ENCODE measurements at regions not wholly inside any gene's neighbourhood (a gene's known extent, or its start where the extent isn't known, plus 50 kb on each side); places are given as distances from the start of the nearest gene placed in this dataset.
A peak's percentile ranks its signal among the peaks of the same experiment; 100 is the strongest.

DNA sequence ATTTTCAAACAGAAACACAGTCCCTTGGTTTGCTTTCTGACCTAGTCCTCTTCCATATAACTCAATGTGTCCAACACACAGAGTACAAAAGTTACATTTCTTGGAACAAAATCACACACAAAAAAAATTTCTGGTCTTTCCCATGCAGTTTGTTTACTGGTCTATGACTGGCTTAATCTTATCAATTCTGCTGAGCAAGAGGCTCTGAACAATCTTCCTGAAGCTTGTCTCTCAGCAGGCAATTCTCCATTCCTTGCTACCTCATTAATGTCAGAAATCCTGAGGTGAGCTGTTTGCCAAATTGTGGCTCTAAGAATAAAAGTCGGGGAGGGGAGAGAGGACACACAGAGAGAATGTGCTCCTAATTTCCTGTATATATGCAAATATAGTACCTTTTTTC is 423.6 kb downstream of the HLX start:
- TF ChIP-seq EZH2phosphoT487 (IDR thresholded peaks at IDR 0.05; ENCODE audit: insufficient read depth, low read depth), result no peak
- TF ChIP-seq EZH2 (IDR thresholded peaks at IDR 0.05; ENCODE audit: insufficient read depth, poor library complexity, severe bottlenecking), result no peak
- Histone ChIP-seq H3K36me3 (ENCODE audit: low read depth) (no peaks in the 10 kb centered on the region), H3K9me2 (ENCODE audit: insufficient read depth) (no peaks in the 10 kb centered on the region), H3K9ac (no peak overlapping the region), H3K4me3 (no peak overlapping the region), H3K27ac (no peak overlapping the region), H3K27me3 (replicated peaks; ENCODE audit: insufficient read depth) (no peaks in the 10 kb centered on the region), H3K9me3 (ENCODE audit: low read depth) (no peaks in the 10 kb centered on the region), H2AFZ (no peak overlapping the region), H3K4me1 (ENCODE audit: insufficient read depth) (no peaks in the 10 kb centered on the region), H3F3A (ENCODE audit: insufficient read depth) (no peaks in the 10 kb centered on the region), H3K79me2 (ENCODE audit: insufficient read depth) (no peaks in the 10 kb centered on the region), H3K4me2 (ENCODE audit: unreplicated experiment) (no peak overlapping the region), H4K20me1 (ENCODE audit: insufficient read depth) (no peaks in the 10 kb centered on the region)
- in situ Hi-C loops (cut with MboI), result no loop called here
- WGBS, 2 experiments (ENCODE audit: low coverage in 1 of 2, low lambda C conversion rate in 2 of 2, missing lambda C conversion rate in 2 of 2), result 31 to 52% methylated on average over 1 of the region's 1 CpG
- no peak for DNase-seq

DNA sequence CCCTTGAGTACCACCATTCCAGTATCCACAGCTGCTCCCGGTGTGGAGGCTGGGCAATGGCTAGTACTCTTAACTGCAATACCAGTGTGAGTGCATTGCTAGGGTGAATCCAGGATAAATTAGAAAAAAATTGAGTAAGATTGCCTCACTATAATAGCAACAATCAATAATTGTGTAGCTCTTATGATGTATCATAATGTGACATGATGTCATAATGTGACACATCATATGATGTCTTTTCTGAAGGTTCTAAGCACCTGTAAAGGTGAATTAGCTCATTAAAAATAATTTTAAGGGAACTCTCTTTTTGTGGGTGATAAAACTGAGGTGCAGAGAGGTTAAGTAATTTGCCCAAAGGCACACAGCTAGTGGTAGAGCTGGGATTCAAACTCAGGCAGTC is 424.4 kb downstream of the HLX start:
- Histone ChIP-seq H2AFZ (no peak overlapping the region), H3K9me2 (ENCODE audit: insufficient read depth) (no peaks in the 10 kb centered on the region), H3K27me3 (replicated peaks; ENCODE audit: insufficient read depth) (no peaks in the 10 kb centered on the region), H4K20me1 (ENCODE audit: insufficient read depth) (no peaks in the 10 kb centered on the region), H3K9me3 (ENCODE audit: low read depth) (no peaks in the 10 kb centered on the region), H3F3A (ENCODE audit: insufficient read depth) (no peaks in the 10 kb centered on the region), H3K36me3 (ENCODE audit: low read depth) (no peaks in the 10 kb centered on the region), H3K27ac (no peak overlapping the region), H3K4me3 (no peak overlapping the region), H3K4me2 (ENCODE audit: unreplicated experiment) (no peak overlapping the region), H3K9ac (no peak overlapping the region), H3K4me1 (ENCODE audit: insufficient read depth) (no peaks in the 10 kb centered on the region), H3K79me2 (ENCODE audit: insufficient read depth) (no peaks in the 10 kb centered on the region)
- in situ Hi-C loops (cut with MboI), result no loop called here
- DNase-seq, result no peak
- no peak for TF ChIP-seq EZH2 (IDR thresholded peaks at IDR 0.05; ENCODE audit: insufficient read depth, poor library complexity, severe bottlenecking)
- TF ChIP-seq EZH2phosphoT487 (IDR thresholded peaks at IDR 0.05; ENCODE audit: insufficient read depth, low read depth), result no peak
- WGBS, 2 experiments (ENCODE audit: low coverage in 1 of 2, low lambda C conversion rate in 2 of 2, missing lambda C conversion rate in 2 of 2), result 63 to 94% methylated on average over 1 of the region's 1 CpG

DNA sequence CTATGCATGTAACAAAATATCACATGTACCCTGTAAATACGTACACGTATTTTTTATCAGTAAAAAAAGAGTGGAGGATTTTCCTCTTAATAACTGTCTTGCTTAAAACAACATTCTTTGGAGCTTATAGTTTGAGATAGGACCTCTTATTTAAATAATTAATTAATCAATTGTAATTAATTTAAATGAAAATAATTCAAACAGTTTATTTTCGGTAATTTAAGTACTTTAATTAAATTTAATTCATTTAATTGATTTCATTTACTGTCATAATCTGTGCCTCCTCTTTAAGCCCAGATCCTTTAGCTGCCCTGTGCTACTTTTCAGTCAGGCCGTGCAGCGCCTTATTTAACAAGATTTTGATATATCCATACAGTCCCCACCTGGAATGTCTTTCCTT is 427.0 kb downstream of the HLX start:
- H3K79me2 ChIP-seq (ENCODE audit: insufficient read depth), result no peaks in the 10 kb centered on the region
- H3K27me3 ChIP-seq (replicated peaks; ENCODE audit: insufficient read depth), result no peaks in the 10 kb centered on the region
- H4K20me1 ChIP-seq (ENCODE audit: insufficient read depth), result no peaks in the 10 kb centered on the region
- no peaks in the 10 kb centered on the region for H3K9me2 ChIP-seq (ENCODE audit: insufficient read depth)
- no peak overlapping the region for H3K27ac ChIP-seq
- H3K4me2 ChIP-seq (ENCODE audit: unreplicated experiment), result no peak overlapping the region
- H3K9ac ChIP-seq, result no peak overlapping the region
- WGBS, 2 experiments (ENCODE audit: low coverage in 1 of 2, low lambda C conversion rate in 2 of 2, missing lambda C conversion rate in 2 of 2), result 87 to 91% methylated on average over 5 of the region's 5 CpGs
- H3K4me3 ChIP-seq, result no peak overlapping the region
- H2AFZ ChIP-seq, result no peak overlapping the region
- no peak for DNase-seq
- H3F3A ChIP-seq (ENCODE audit: insufficient read depth), result no peaks in the 10 kb centered on the region
- in situ Hi-C loops (cut with MboI), result no loop called here
- no peaks in the 10 kb centered on the region for H3K36me3 ChIP-seq (ENCODE audit: low read depth)
- TF ChIP-seq EZH2 (IDR thresholded peaks at IDR 0.05; ENCODE audit: insufficient read depth, poor library complexity, severe bottlenecking), result no peak
- TF ChIP-seq EZH2phosphoT487 (IDR thresholded peaks at IDR 0.05; ENCODE audit: insufficient read depth, low read depth), result no peak
- H3K4me1 ChIP-seq (ENCODE audit: insufficient read depth), result no peaks in the 10 kb centered on the region
- H3K9me3 ChIP-seq (ENCODE audit: low read depth), result no peaks in the 10 kb centered on the region

DNA sequence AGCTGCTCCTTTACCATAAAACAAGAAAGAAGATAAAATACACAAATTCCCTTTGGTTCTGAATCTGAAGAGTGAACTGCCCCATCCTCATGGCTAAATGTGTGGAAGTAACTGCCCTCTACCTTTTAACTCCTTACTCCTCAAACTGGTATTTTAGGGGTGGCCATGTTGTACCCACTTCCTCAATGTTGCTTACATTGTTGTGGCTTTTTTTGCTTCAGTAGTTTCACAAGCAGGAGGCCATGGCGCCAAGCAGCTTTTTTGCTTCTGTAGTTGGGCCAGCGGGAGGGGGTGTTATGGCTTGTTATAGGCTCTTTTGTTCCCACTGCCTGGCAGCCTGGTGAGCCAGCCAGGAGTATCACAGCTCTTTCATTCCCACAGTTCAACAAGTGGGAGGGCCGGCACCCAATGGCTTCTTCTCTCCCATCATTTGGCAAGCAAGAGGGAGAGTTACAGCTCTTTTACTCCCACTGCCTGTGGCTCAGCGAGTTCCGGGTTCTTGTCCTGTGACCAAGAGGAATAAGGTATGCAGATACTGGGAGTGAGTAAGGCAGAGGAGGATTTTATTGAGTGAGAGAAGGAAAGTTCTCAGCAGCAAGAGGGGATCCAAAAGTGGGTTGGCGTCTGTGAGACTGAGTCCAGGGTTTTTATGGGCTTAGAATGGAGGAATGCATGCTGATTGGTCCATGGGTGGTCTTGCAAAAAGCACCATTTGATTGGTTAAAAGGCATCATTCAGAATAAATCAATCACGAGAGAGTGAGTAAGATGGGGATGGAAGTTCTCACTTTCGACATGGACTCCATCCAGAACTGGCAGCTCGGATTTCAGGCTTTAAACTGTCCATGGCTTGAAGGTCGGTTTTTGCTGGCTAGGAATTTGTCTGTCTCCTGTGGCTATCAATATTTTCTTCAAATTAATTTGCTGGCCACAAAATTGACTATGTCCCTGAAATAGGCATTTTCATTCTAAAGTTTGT is 429.6 kb downstream of the HLX start:
- DNase-seq, result peak; percentile 36
- H3K4me1 ChIP-seq (ENCODE audit: insufficient read depth), result no peaks in the 10 kb centered on the region
- no peaks in the 10 kb centered on the region for H4K20me1 ChIP-seq (ENCODE audit: insufficient read depth)
- TF ChIP-seq EZH2phosphoT487 (IDR thresholded peaks at IDR 0.05; ENCODE audit: insufficient read depth, low read depth) (no peak), EZH2 (IDR thresholded peaks at IDR 0.05; ENCODE audit: insufficient read depth, poor library complexity, severe bottlenecking) (no peak)
- no peaks in the 10 kb centered on the region for H3K27me3 ChIP-seq (replicated peaks; ENCODE audit: insufficient read depth)
- no peak overlapping the region for H3K4me2 ChIP-seq (ENCODE audit: unreplicated experiment)
- H3K79me2 ChIP-seq (ENCODE audit: insufficient read depth), result no peaks in the 10 kb centered on the region
- no peak overlapping the region for H3K9ac ChIP-seq
- H3K9me2 ChIP-seq (ENCODE audit: insufficient read depth), result no peaks in the 10 kb centered on the region
- no peak overlapping the region for H3K4me3 ChIP-seq
- 68 to 75% methylated on average over 10 of the region's 10 CpGs for WGBS, 2 experiments (ENCODE audit: low coverage in 1 of 2, low lambda C conversion rate in 2 of 2, missing lambda C conversion rate in 2 of 2)
- H3K36me3 ChIP-seq (ENCODE audit: low read depth), result no peaks in the 10 kb centered on the region
- in situ Hi-C loops (cut with MboI), result no loop called here
- no peaks in the 10 kb centered on the region for H3K9me3 ChIP-seq (ENCODE audit: low read depth)
- H3F3A ChIP-seq (ENCODE audit: insufficient read depth), result no peaks in the 10 kb centered on the region
- H3K27ac ChIP-seq, result no peak overlapping the region
- no peak overlapping the region for H2AFZ ChIP-seq
